GM12878 (cell line): ENCODE measurements at regions not wholly inside any gene's neighbourhood (a gene's known extent, or its start where the extent isn't known, plus 50 kb on each side); places are given as distances from the start of the nearest gene placed in this dataset.

Experiments
- ATAC-seq: fragments of 200-7000 bp; cut with Tn5 transposase; 3 replicates; pipeline ENCODE4 v1.9.1; 2020; ENCODE audit warnings: mild to moderate bottlenecking, moderate library complexity
- BruUV-seq: library from RNA; stranded (reverse); fragments of 400-500 nt; replicated peaks from 2 replicates; lab custom pipeline; 2021; lab: Mats Ljungman, UMichigan
- CTCF ChIA-PET: fragments of 300-600 bp; sonication (Branson Sonifier 250); formaldehyde crosslinking; extraction: SDS; loops from one replicate; lab custom pipeline; 2021; ENCODE audit warnings: inconsistent platforms; lab: Yijun Ruan, JAX
- POLR2A ChIA-PET: fragments of 350-600 bp; formaldehyde crosslinking; extraction: SDS; loops from one replicate; lab custom pipeline; 2021; ENCODE audit warnings: inconsistent platforms; lab: Charles Lee
- RAD21 ChIA-PET: fragments of 300-600 bp; sonication (Branson Sonifier 250); formaldehyde crosslinking; loops from one replicate; lab custom pipeline; 2023; ENCODE audit warnings: antibody characterized with exemption; ENCODE audit not compliant: unreplicated experiment; lab: Charles Lee
- SMC1A ChIA-PET: fragments of 300-600 bp; sonication (Branson Sonifier 250); formaldehyde crosslinking; loops from one replicate; lab custom pipeline; 2023; ENCODE audit not compliant: unreplicated experiment, uncharacterized antibody; lab: Charles Lee
- DNase-seq: peaks from one replicate; pipeline ENCODE4 v3.0.0-alpha.2; 2011; ENCODE audit warnings: low read depth, low spot score
- FAIRE-seq: peaks from 3 replicates; lab custom pipeline; 2011; peaks lifted over from hg19 to GRCh38; lab: Jason Lieb, UNC
- H2AFZ ChIP-seq: 2 replicates; pipeline ENCODE4 v1.6.0; 2011; ENCODE audit warnings: low read depth, low read length, control low read depth; ENCODE audit not compliant: control insufficient read depth
- H3K27ac ChIP-seq: 2 replicates; pipeline ENCODE4 v1.5.1; 2011; ENCODE audit warnings: control low read depth; ENCODE audit not compliant: control insufficient read depth, insufficient read depth
- H3K27me3 ChIP-seq, 2 experiments: replicated peaks in 1 of 2; 2 replicates each; pipeline versions ENCODE4 v1.6.0 to v1.6.1; 2011; ENCODE audit warnings: low read length in 1 of 2; ENCODE audit not compliant: control insufficient read depth in 2 of 2, insufficient read depth in 2 of 2
- H3K36me3 ChIP-seq, 2 experiments: 2 replicates each; pipeline ENCODE4 v1.5.1; 2011; ENCODE audit warnings: low read length in 1 of 2; ENCODE audit not compliant: control insufficient read depth in 2 of 2, insufficient read depth in 2 of 2
- H3K4me1 ChIP-seq: 2 replicates; pipeline ENCODE4 v1.6.1; 2011; ENCODE audit warnings: mild to moderate bottlenecking, low read length, moderate library complexity, mixed read lengths; ENCODE audit not compliant: control insufficient read depth, insufficient read depth
- H3K4me2 ChIP-seq: 2 replicates; pipeline ENCODE4 v1.6.0; 2011; ENCODE audit warnings: control low read depth; ENCODE audit not compliant: control insufficient read depth, insufficient read depth
- H3K4me3 ChIP-seq: fragments of 200-600 bp; sonication (generic); 2 replicates; pipeline ENCODE4 v1.5.1; 2016
- H3K79me2 ChIP-seq: 2 replicates; pipeline ENCODE4 v1.6.0; 2011; ENCODE audit warnings: low read length; ENCODE audit not compliant: control insufficient read depth, insufficient read depth
- H3K9ac ChIP-seq: 2 replicates; pipeline ENCODE4 v1.8.0; 2011; ENCODE audit warnings: low read length, control low read depth, mixed read lengths; ENCODE audit not compliant: control insufficient read depth, insufficient read depth
- H3K9me3 ChIP-seq: replicated peaks from 3 replicates; pipeline ENCODE4 v1.5.1; 2011; ENCODE audit warnings: mild to moderate bottlenecking, low read length; ENCODE audit not compliant: control insufficient read depth, insufficient read depth
- H4K20me1 ChIP-seq: 2 replicates; pipeline ENCODE4 v1.6.0; 2011; ENCODE audit not compliant: control insufficient read depth, insufficient read depth
- ATF3 ChIP-seq: IDR thresholded peaks from 2 replicates; pipeline ENCODE4 v1.6.1; 2011; ENCODE audit warnings: low read depth, mild to moderate bottlenecking, low read length, moderate library complexity, borderline replicate concordance; ENCODE audit errors: extremely low read depth
- FOXK2 ChIP-seq: fragments of 450-650 bp; IDR thresholded peaks from 2 replicates; pipeline ENCODE4 v1.6.1; 2017; ENCODE audit warnings: mild to moderate bottlenecking, moderate library complexity
- MEF2B ChIP-seq: fragments of 450-650 bp; IDR thresholded peaks from 2 replicates; pipeline ENCODE4 v1.6.1; 2018; ENCODE audit warnings: mild to moderate bottlenecking, moderate library complexity; ENCODE audit not compliant: partially characterized antibody, poor library complexity, severe bottlenecking
- NFYA ChIP-seq: IDR thresholded peaks from 2 replicates; pipeline ENCODE4 v1.6.1; 2011; ENCODE audit warnings: low read depth, mild to moderate bottlenecking, low read length, improper control_type of control experiment, borderline replicate concordance
- PAX5 ChIP-seq: IDR thresholded peaks from 2 replicates; pipeline ENCODE4 v1.6.1; 2011; ENCODE audit warnings: low read depth, low read length, borderline replicate concordance
- PKNOX1 ChIP-seq: fragments of 450-650 bp; IDR thresholded peaks from 2 replicates; pipeline ENCODE4 v1.6.1; 2016; ENCODE audit warnings: mild to moderate bottlenecking
- POLR2AphosphoS5 ChIP-seq: IDR thresholded peaks from 2 replicates; pipeline ENCODE4 v1.6.1; 2011; ENCODE audit warnings: mild to moderate bottlenecking, low read length, inconsistent platforms
- RFX5 ChIP-seq: IDR thresholded peaks from 2 replicates; pipeline ENCODE4 v1.6.1; 2011; ENCODE audit warnings: low read depth, low read length, improper control_type of control experiment
- SPI1 ChIP-seq: IDR thresholded peaks from 2 replicates; pipeline ENCODE4 v1.6.1; 2011; ENCODE audit warnings: low read depth, mild to moderate bottlenecking, low read length, moderate library complexity, borderline replicate concordance; ENCODE audit not compliant: insufficient read depth
- WGBS: methylation state at CpG from one replicate; pipeline ENCODE4 v1.1.6; 2016; ENCODE audit warnings: low lambda C conversion rate; ENCODE audit not compliant: insufficient replicate concordance, insufficient coverage; ENCODE audit errors: missing lambda C conversion rate; 5-methylcytosine and 5-hydroxymethylcytosine counted together
- in situ Hi-C: fragments of 300-500 bp; cut with MboI; formaldehyde crosslinking; loops from 9 replicates; pipeline ENCODE4 v1.14.3; 2018; ENCODE audit warnings: mixed read lengths
- intact Hi-C: fragments of 100-400 bp; cut with micrococcal nuclease; formaldehyde crosslinking; loops from one replicate; pipeline ENCODE4 v1.14.2; 2022; ENCODE audit not compliant: unreplicated experiment

GRCh38 chr16:51085271-51085670 lies 65.8 kb downstream of the SALL1 start:
- Histone ChIP-seq H3K9me3 (no peaks in the 10 kb centered on the region), H3K36me3 (no peaks in the 10 kb centered on the region), H3K27ac (no peak overlapping the region), H3K4me1 (peaks cover 4% of the 10 kb centered on the region; the same call in 1 of the 2 replicates), H4K20me1 (no peaks in the 10 kb centered on the region), H3K4me2 (no peak overlapping the region), H3K9ac (no peak overlapping the region), H3K4me3 (no peak overlapping the region), H3K27me3 (no peaks in the 10 kb centered on the region), H2AFZ (no peak overlapping the region), H3K79me2 (no peaks in the 10 kb centered on the region)
- TF ChIP-seq PAX5 (no peak), NFYA (no peak), PKNOX1 (no peak), FOXK2 (no peak), SPI1 (no peak), RFX5 (no peak), MEF2B (no peak), ATF3 (no peak), POLR2AphosphoS5 (no peak)
- in situ Hi-C loops = no loop called here
- ChIA-PET CTCF (no interaction called here), SMC1A (no interaction called here), POLR2A (no interaction called here), RAD21 (no interaction called here)
- DNase-seq (no peak), ATAC-seq (no peak), FAIRE-seq (no peak)
- intact Hi-C loops = no loop called here
- no TSS peak for BruUV-seq
- WGBS = 42% methylated on average over 4 of the region's 4 CpGs
